Vagina (tissue), 2 donors: ENCODE measurements at regions not wholly inside any gene's neighbourhood (a gene's known extent, or its start where the extent isn't known, plus 50 kb on each side); places are given as distances from the start of the nearest gene placed in this dataset.

Source experiments
- DNase-seq, 2 donors: peaks; one replicate each; pipeline ENCODE4 v3.0.0-alpha.2; 2017; ENCODE audit errors: extremely low spot score in 2 of 2
- H3K27ac ChIP-seq: fragments of 200-600 bp; sonication (generic); one replicate; pipeline ENCODE4 v1.5.1; 2019
- H3K27me3 ChIP-seq: fragments of 200-600 bp; sonication (generic); one replicate; pipeline ENCODE4 v1.5.1; 2019
- H3K36me3 ChIP-seq, 2 donors: fragments of 200-600 bp; sonication (generic); one replicate each; pipeline ENCODE4 v1.5.1; 2017 to 2019
- H3K4me1 ChIP-seq: fragments of 200-600 bp; sonication (generic); one replicate; pipeline ENCODE4 v1.5.1; 2019
- H3K4me3 ChIP-seq, 2 donors: fragments of 200-600 bp; sonication (generic); 1 replicate in 1 of 2; 2 replicates in 1 of 2; pipeline ENCODE4 v1.5.1; 2016 to 2019
- H3K9me3 ChIP-seq: fragments of 200-600 bp; sonication (generic); one replicate; pipeline ENCODE4 v1.5.1; 2019
- CTCF ChIP-seq, 3 experiments: fragments of 450-650 bp in 2 of 3; fragments of 200-600 bp in 1 of 3; sonication (generic) in 1 of 3; IDR thresholded peaks; one replicate each; pipeline ENCODE4 v1.5.1; 2017 to 2019; ENCODE audit warnings: antibody characterized with exemption in 3 of 3, mild to moderate bottlenecking in 2 of 3, moderate library complexity in 2 of 3
- POLR2A ChIP-seq, 2 donors: fragments of 450-650 bp; IDR thresholded peaks; one replicate each; pipeline ENCODE4 v1.6.1; 2017; ENCODE audit warnings: antibody characterized with exemption in 2 of 2, mild to moderate bottlenecking in 2 of 2, moderate library complexity in 2 of 2
- POLR2AphosphoS5 ChIP-seq, 2 donors: sonication (generic); formaldehyde crosslinking; IDR thresholded peaks; one replicate each; pipeline ENCODE4 v1.9.0; 2017; ENCODE audit warnings: antibody characterized with exemption in 2 of 2, mild to moderate bottlenecking in 2 of 2, low read depth in 1 of 2; ENCODE audit not compliant: insufficient read depth in 1 of 2
- intact Hi-C: fragments of 100-400 bp; cut with DNase I; formaldehyde crosslinking; loops from one replicate; pipeline ENCODE4 v1.15.1; 2023

DNA sequence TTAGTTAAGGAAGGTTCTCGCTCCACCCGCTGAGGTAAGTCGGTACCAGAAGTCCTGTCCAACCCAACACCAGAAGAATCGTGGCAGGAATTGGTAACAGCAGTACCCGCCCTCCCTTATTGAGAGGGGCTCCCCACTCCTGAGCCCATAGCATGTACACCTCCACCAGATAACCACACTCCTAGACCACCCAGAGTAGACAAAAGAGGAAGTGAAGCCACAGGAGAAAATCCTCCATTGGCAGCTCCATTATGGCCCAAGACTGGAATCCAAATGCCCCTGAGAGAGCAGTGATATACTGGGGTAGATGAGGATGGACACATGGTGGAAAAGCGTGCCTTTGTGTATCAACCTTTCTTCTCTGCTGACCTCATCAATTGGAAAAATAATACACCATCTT is 106.1 kb upstream of the EPB41L4A start:
- H3K27ac ChIP-seq = no peak overlapping the region
- H3K9me3 ChIP-seq = no peaks in the 10 kb centered on the region
- H3K4me3 ChIP-seq = no peak overlapping the region
- H3K27me3 ChIP-seq = no peaks in the 10 kb centered on the region
- no peak for TF ChIP-seq POLR2AphosphoS5 (IDR thresholded peaks at IDR 0.05; ENCODE audit: insufficient read depth in 1 of 2, low read depth in 1 of 2)
- TF ChIP-seq POLR2A (IDR thresholded peaks at IDR 0.05) = no peak
- TF ChIP-seq CTCF (IDR thresholded peaks at IDR 0.05) = no peak
- H3K36me3 ChIP-seq = no peaks in the 10 kb centered on the region
- no peaks in the 10 kb centered on the region for H3K4me1 ChIP-seq
- DNase-seq = no peak
- intact Hi-C loops = no loop called here

DNA sequence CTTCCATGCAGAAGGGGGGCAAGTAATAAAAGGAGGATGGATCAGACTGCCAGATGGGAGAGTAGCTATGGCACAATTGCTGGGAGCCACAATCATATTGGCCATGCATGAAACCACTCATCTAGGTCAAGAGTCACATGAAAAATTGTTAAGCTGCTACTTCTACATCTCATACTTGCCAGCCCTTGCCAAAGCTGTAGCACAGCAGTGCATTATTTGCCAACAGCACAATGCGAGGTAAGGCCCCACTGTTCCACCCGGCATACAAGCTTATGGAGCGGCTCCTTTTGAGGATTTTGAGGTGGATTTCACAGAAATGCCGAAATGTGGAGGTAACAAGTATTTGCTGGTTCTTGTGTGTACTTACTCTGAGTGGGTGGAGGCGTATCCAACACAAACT is 109.9 kb upstream of the EPB41L4A start:
- Histone ChIP-seq H3K4me1 (no peaks in the 10 kb centered on the region), H3K9me3 (no peaks in the 10 kb centered on the region), H3K27me3 (no peaks in the 10 kb centered on the region), H3K36me3 (no peaks in the 10 kb centered on the region), H3K27ac (no peak overlapping the region), H3K4me3 (no peak overlapping the region)
- TF ChIP-seq POLR2A (IDR thresholded peaks at IDR 0.05) (no peak), CTCF (IDR thresholded peaks at IDR 0.05) (no peak), POLR2AphosphoS5 (IDR thresholded peaks at IDR 0.05; ENCODE audit: insufficient read depth in 1 of 2, low read depth in 1 of 2) (no peak)
- intact Hi-C loops = no loop called here
- no peak for DNase-seq

- no peak for TF ChIP-seq CTCF (IDR thresholded peaks at IDR 0.05)
- no peak for TF ChIP-seq POLR2AphosphoS5 (IDR thresholded peaks at IDR 0.05; ENCODE audit: insufficient read depth in 1 of 2, low read depth in 1 of 2)
- no peak for TF ChIP-seq POLR2A (IDR thresholded peaks at IDR 0.05)
- intact Hi-C loops = no loop called here
- no peaks in the 10 kb centered on the region for H3K27me3 ChIP-seq
- no peaks in the 10 kb centered on the region for H3K4me1 ChIP-seq
- H3K4me3 ChIP-seq = no peak overlapping the region
- no peak for DNase-seq
- no peaks in the 10 kb centered on the region for H3K36me3 ChIP-seq
- no peaks in the 10 kb centered on the region for H3K9me3 ChIP-seq
- no peak overlapping the region for H3K27ac ChIP-seq
These were observed 110.4 kb upstream of the EPB41L4A start for GRCh38 chr5:112529525-112529924.

- Histone ChIP-seq H3K27me3 (no peaks in the 10 kb centered on the region), H3K4me3 (no peak overlapping the region), H3K27ac (no peak overlapping the region), H3K4me1 (no peaks in the 10 kb centered on the region), H3K36me3 (no peaks in the 10 kb centered on the region), H3K9me3 (no peaks in the 10 kb centered on the region)
- TF ChIP-seq CTCF (IDR thresholded peaks at IDR 0.05) (no peak), POLR2A (IDR thresholded peaks at IDR 0.05) (no peak), POLR2AphosphoS5 (IDR thresholded peaks at IDR 0.05; ENCODE audit: insufficient read depth in 1 of 2, low read depth in 1 of 2) (no peak)
- intact Hi-C loops = no loop called here
- DNase-seq = no peak
These were observed 113.7 kb upstream of the EPB41L4A start for GRCh38 chr5:112532654-112533360.

- intact Hi-C loops = no loop called here
- no peak for TF ChIP-seq POLR2A (IDR thresholded peaks at IDR 0.05)
- Histone ChIP-seq H3K4me3 (no peak overlapping the region), H3K4me1 (no peaks in the 10 kb centered on the region), H3K36me3 (no peaks in the 10 kb centered on the region), H3K27ac (no peak overlapping the region), H3K27me3 (no peaks in the 10 kb centered on the region), H3K9me3 (no peaks in the 10 kb centered on the region)
- DNase-seq = no peak
These were observed 114.3 kb upstream of the EPB41L4A start for GRCh38 chr5:112533362-112533761.
